NCI-H748 (cell line): ENCODE measurements at regions not wholly inside any gene's neighbourhood (a gene's known extent, or its start where the extent isn't known, plus 50 kb on each side); places are given as distances from the start of the nearest gene placed in this dataset.
"Not testable (repeated sequence)": the region's sequence is repeated elsewhere in the genome, so short reads cannot be mapped to it uniquely, and the experiment has no call there.

Experiments
- DNase-seq: peaks from one replicate; lab custom pipeline; 2025; ENCODE audit not compliant: unreplicated experiment; lab: John Stamatoyannopoulos, UW

DNA sequence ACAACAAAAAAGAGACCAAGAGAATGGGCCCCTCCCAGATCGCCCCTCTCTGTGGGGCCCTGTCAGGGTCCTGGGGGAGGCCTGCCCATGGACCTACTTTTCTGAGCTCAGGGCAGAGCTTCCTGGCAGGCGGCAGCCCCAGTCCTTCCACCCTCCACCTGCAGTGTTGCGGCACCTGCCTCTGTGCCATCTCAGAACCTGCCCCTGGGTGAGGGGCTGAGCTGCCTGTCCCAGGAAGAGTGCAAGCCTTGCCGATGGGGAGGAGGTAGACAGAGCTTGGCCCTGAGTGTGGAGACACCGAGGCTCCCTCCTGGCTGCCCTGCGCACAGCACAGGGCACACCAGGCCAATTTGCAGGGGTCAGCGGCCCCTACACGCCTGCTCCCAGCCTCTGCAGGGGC lies 67.5 kb downstream of the UNCX start:
- no peak for DNase-seq

DNA sequence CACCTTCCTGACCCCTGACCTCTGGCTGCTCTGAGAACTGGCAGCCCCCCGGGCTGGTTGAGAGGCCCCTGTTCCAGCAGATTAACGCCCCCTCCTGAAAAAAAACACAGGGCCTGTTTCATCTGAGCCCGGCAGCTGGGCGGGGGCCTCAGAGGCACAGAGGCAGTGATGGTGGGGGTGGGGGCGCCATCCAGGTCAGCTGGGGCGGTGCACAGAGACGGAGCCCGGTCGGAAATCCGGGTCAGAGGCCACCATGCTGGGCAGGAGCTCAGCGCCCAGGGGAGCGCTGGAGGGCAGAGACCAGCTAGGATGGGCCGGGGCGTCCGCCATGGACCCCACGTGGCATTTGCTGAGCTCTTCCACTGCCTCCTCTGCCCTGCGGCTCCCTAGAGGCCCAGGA lies 68.0 kb downstream of the UNCX start:
- DNase-seq, result no peak

DNA sequence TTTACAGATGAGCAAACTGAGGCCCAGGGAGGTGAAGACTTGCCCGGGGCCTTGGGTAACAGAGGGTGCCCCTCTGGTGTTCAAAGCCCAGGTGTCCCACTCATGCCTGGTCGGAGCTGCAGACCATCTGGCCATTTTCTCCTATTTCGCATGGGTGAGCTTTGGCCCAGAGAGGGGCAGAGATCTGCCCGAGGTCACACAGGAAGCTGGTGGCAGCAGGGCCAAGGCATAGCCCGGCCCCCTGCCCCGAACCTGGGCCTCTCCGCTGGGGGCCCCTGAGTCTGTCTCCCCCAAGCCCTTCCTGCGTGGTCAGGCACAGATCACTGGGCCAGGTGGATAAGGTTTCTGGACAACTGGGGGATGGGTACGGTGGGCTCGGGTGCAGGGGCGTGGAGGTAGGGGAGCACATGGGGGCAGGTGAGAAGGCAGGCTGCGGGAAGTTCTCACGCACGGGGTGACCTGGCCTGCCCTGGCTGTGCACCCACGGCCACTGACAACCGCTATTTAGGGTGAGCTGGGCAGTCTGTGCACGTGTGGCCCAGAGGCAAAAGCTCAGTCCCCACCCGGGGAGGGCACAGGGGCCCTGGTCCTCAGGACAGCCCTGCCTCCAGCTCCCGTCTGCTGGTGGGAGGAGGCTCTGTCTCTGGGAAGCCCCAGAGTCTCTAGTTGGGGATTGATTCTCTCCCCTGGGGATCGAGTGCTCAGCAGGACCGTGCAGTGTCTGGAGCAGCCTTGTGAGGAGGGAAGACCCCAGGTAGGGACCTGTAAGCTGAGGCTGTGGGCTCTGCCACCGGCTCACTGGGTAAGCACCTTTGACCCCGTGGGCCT lies 68.6 kb downstream of the UNCX start:
- no peak for DNase-seq

DNA sequence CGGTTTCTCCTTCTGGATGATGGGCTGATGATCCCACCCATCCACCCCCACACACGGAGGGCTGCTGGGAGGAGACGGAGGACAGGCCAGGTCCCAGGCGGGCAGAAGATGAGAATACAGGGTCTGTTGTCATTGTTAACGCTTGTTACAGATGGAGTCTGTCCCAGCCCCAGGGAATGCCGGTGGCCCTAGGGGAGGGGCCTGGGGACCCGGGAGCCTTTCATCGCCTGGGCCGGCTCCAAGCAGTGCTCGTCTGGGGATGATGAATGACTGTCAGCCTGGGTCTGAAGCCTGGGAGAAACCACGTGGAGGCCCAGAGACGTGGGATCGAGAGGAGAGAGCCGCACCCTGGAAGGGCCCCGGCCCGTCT lies 69.2 kb downstream of the UNCX start:
- DNase-seq, result no peak

DNA sequence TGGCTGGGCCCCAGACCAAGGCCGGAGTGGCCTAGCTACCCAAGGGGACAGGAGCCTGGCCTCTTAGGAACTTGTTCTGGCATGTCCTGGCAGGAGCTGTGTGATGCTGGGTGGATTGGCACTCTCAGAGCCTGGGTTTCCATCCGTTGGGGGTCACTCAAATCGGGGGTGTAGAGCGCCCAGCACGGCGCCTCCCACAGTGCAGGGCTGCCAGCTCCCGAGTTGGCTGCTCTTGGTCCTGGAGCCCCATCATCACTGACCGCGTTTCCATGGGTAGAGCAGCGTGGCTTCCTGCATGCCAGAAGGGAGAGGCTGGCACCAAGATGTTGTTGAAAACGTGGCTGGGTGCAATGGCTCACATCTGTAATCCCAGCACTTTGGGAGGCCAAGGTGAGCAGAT lies 70.3 kb downstream of the UNCX start:
- DNase-seq, result no peak

DNA sequence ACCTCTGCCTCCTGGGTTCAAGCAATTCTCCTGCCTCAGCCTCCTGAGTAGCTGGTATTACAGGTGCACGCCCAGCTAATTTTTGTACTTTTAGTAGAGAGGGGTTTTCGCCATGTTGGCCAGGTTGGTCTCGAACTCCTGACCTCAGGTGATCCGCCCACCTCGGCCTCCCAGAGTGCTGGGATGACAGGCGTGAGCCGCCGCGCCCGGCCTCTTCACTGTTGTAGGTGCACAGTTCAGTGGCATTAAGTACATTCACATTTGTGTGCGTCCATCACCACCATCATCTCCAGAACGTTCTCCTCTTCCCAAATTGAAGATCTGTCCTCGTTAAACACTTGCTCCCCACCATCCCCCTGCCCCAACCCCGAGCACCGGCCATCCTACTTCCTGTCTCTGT lies 71.3 kb downstream of the UNCX start:
- not testable (repeated sequence) for DNase-seq

DNA sequence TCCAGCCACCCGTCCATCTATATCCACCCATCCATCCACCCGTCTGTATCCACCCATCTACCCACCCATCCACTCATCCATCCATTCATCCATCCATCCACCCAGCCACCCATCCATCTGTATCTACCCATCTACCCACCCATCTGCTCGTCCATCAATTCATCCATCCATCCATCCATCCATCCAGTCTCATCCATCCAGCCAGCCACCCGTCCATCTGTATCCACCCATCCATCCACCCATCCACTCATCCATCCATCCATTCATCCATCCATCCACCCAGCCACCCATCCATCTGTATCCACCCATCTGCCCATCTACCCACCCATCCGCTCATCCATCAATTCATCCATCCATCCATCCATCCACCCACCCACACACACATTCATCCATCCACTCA lies 73.2 kb downstream of the UNCX start:
- DNase-seq, result no peak

DNA sequence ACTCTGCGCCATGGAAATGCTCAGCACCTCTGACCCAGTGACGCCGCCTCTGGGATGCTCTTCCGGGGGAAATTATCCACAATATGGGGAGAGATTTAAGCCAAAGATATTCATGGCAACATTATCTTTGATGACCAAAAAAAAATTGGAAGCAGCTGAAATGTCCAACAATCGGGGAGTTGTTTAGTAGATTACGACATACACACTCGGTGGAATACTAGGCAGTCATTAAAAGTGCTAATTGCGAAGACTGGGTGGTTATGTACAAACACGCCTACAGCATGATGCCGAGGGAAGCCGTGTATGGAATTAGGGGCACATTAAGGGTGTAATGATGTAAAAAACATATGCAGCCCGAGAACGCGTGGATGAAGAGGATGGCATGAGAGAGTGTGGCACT lies 75.2 kb downstream of the UNCX start:
- DNase-seq, result no peak

DNA sequence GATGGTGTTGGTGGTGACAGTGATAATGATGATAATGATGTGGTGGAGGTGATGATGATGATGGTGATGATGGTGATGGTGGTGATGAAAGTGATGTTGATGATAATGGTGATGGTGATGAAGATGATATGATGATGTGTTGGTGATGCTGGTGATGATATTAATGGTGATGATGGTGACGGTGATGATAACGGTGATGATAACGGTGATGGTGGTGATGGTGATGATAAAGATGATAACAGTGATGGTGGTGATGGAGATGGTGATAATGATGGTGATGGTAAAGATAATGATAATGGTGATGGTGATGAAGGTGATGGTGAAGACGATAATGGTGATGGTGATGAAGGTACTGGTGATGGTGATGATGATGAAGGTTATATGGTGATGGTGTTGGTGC lies 76.6 kb downstream of the UNCX start:
- DNase-seq, result no peak

DNA sequence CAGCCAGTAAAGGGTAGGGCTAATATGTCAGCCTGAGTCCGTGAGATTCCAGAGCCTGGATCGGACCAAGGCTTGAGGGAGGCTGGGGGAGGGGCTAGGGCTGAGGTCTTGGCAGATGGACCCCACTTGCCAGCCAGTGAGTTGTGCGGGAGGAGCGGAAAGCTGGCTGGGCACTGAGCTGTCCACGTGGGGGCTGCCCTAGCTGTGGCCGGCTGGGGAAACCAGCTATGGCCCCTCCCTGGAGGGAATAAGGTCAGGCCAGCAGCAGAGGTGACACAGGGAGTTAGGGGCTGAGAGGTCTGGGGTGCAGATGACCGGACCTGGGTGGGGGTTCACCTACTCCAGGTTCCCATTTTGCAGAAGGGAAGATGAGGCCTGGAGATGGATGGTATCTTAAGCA lies 77.3 kb downstream of the UNCX start:
- DNase-seq, result no peak

DNA sequence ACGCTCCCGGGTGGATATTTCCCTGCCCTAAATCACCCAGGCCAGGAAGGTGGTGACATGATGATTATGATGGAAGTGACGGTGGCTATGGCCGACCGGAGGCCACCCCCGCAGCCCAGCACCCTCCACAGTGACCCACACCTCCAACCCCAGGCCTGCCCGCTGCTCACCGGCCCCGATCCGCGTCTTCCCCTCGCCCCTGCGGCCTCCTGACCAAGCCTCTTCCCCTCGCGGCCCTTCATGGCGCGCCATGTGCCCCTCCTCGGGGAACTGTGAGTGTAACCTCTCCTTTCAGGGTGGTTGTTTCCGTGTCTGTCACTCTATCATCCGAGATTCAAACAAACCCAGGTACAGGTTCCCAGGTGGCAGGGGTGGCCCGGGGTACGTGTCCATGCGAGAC lies 78.3 kb downstream of the UNCX start:
- DNase-seq, result no peak

DNA sequence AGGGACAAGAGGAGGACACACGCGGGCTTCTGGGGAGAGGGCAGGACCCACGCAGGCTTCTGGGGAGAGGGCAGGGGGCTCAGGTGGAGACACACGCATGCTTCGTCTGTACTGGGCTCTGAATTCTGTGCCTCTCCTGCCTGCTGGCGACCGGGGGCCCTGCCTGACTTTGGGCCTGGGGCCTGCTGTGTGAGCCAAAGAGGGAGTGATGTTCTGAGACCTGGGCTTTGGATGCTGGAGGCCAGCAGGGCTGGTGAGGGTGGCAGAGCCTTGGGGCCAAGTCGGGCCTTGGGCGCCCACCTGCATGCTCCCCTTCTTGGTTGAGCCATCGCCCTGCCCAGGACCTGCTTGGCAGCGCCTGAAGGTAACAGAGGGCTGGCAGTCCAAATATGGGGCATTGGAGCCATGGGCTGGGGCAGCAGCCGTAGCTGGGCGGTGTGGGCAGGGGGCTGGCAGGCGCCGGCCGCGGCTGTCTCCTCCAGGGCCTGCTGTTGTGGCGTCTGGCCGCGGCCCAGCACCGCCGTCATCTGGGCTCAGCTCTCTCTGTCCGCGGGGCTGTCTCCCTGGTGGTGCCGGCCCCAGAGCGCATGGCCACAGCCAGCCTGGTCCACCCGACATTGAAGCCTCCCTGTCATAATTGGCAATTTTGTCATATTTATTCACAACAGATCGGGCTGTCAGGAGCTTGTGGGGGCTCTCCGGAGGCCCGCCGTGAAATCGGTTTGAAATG lies 78.9 kb downstream of the UNCX start:
- DNase-seq, result no peak

DNA sequence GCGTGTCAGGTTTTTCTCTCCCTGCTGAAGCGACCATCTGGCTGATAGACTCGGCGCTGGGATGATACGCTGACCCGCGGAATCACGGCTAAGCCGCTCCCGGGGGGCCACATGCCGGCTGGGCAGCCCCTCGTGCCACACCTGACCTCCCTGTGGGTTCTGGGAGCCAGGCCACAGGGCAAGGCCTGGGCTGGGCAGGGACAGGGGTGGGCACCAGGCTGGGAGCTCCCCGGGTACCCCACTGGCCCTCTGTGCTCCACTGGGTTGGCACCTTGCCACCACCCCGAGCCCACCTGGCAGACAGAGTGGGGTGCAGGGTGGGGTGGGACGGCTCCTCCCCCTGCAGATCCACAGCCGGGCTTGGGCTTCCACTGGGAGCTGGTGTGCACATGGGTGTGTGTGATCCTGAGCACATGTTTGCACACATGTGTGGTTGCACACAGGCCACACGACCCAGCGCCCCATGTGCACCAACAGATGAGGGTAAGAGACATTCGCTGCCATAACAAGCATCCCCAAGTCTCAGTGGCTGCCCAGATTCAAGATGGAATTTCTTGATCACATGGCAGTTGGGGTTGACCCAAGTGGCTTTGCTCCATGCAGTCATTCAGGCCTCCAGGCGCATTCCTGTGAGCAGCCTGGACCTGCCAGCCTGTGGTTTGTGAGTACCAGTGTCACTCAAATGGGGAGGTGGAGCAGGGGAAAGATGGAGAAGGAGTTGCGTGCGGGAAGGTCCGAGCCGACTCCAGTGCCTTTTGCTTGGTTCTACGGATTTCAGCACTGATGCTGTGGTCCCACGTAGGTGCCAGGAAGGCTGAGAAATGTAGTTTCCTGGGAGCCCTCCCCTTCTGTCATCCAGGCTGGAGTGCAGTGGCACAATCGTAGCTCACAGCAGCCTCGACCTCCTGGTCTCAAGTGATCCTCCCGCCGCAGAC lies 79.7 kb downstream of the UNCX start:
- no peak for DNase-seq

DNA sequence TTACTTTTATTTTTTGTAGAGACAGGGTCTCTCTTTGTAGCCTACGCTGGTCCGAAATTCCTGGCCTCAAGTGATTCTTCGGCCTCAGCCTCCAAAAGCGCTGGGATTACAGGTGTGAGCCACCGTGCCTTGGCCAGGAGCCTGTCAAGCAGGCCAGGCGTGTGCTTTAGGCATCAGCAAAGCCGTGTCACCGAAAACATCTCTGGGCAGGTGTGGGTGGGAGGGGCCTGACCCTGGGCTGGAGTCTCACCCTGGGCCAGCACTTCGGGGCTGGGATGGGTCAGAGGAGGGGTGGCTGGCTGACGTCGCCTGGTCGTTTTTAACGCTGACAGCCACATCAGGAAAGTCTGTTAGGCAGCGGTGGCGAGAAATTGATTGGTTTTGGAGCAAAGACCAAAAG lies 80.9 kb downstream of the UNCX start:
- DNase-seq, result no peak

DNA sequence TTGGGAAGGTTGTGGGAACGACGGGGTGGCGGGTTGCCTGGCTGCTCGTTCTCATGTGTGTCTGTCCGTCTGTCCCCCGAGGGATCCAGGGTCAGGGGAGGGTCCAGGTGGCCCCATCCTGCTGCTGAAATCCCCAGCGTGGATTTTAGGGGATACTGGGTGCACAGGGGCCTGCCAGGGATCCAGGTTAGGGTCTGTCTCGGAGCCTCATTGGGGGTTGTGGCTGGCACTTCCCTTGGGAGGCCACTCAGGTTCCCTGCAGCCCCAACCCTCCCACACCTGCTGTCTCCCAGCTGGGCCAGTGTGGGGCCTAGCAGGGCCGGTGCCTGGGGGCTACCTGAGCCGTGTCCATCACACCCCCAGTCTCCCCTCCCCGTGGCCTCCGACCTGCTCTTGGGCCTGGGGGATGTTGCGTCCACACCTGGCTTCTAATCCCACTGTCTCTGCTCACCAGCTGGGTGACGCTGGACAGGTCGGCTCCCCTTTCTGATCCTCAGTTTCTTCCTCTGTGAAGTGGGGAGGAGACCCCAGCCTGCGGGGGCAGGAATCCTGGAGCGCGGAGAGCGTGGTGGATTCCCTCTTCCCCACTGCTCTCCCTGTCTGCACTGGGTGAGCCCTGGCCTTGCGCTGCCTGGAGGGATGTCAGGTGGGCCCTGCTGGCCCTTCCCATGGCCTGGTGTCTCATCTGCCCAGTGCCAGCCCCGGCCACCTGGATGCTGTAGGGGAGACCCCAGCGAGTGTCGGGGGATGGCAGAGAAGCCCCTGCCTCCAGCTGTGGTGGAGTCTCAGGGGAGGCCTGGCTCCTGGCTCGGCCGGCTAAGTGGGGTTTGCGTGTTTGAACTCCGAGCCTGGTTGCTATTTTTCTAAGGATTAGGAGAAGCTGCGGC lies 81.6 kb downstream of the UNCX start:
- DNase-seq, result no peak

DNA sequence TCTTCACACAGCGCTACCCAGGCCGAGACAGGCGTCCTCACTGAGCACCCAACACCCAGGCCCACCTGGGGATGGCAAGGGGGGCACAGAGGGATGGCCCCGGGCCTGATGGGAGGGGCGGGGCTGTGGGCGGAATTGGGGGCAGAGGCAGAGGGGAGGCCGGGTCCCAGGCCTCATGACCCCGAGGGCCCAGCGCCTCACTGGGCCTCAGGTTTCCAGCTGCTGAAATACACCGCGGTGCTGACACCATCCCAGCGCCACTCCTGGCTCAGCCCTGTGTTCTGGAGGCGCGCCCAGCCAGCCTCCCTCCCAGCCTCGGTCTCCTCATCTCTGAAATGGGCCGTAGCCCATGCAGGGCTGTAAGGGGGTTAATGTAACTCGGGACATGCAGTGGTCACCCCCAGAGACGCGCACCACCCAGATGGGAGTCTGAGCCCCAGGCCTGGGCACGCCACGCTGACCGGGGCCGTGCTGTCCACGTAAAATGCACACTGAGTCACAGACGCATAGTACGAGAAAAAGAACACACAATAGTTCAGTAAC lies 82.3 kb downstream of the UNCX start:
- DNase-seq, result no peak

DNA sequence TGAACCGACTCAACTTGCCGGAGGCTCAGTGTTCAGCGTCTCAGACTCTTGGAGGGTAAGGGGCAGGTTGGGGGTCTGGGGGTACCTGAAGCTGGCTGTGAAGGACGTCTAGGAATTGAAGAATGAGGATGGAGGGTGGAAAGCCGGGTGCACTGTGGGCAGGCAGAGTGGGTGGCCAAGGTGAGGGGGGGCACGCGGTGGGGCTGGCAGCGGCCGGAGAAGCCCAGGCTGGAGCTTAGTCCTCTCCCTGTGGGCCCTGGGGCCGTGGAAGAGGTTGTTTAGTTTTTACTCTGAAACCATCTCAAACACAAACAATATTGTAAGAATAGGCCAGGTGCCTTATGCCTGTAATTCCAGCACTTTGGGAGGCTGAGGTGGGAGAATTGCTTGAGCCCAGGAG lies 83.4 kb downstream of the UNCX start:
- no peak for DNase-seq

DNA sequence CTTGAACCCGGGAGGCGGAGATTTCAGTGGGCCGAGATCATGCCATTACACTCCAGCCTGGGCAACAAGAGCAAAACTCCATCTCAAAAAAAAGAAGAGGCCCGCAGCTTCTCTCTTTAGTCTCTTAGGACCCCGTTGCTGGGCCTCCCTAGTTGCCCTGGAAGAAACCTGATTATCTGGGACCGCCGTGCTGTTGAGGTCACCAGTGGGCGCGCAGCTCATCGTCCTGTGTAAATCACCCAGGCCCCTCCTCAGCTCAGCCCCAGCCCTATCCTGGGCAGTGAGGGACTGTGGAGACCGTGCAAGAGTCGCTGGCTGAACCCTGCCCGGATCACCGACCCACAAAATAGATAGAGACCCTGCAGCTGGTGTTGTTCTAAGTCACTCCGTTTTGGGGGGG lies 85.0 kb downstream of the UNCX start:
- DNase-seq, result no peak

DNA sequence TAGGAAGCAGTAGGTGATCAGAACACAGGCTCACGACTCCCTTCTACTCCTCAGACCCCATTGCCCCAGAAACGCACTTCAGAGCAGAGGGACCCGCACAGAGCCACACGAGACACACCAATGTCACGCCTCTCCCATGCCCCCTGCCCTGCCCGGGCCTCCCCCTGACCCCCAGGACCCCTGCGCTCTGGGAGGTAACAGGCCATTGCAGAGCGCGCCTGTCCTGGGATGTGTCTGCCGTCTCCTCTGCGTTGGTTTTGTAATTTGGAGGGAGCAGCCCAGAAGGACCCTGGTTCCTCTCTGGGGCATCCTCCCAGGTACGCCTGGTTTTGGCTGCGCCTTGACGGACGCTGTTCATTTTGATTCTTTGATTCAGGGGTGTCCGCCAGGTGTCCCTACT lies 85.4 kb downstream of the UNCX start:
- no peak for DNase-seq

DNA sequence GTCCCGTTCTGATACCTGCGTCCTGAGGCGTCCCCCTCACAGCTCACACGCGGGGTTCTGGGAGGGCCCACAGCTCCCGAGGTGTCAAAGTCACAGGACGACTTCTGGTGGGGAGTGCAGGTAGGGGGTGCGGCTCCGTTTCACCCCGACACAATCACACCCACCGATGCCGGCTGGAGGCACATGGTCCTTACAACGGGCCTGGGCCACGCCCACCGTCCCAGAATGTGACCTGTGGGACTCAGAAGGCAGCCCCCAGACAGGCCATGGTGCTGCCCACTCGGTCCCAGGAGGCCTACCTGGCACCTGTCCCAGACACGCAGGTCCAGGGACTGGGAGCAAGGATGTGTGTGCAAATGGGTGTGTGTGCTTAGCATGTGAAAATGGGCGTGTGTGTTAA lies 86.0 kb downstream of the UNCX start:
- no peak for DNase-seq
